ENCODE measurements at regions not wholly inside any gene's neighbourhood (a gene's known extent, or its start where the extent isn't known, plus 50 kb on each side); places are given as distances from the start of the nearest gene placed in this dataset.

DNA sequence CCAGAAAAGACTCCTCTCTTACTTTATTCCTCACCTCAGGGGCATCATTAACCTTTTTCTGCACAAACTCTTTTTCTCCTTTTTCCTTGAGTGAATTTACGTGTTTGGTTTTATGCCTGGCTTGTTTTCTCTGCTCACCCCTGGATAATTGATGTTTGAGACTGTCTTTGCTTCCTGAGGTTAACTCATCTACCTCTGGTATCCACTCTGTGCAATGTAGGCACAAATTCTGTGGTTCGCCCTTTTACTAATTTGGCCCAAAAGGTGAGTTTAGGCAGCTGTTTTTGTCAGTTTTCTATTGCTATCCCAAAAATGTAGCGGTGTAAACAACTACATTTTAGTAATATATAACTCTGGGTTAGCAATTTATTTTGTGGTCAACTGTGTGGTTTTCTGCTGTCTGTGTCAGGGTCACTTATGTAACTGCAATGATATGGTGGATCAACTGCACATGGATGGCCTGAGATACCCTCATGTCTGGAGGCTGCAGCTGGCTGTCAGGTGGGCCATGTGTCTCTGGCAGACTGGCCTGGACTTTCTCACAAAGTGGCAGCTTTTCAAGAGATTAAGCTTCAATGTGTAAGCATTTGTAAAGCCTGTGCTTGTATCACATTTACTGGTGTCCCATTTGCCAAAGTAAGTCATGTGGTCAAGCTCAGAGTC, 329.7 kb downstream of the FSIP2 start:
- Histone ChIP-seq H3K4me1 (no peaks in the 10 kb centered on the region), H3K9me3 (no peaks in the 10 kb centered on the region), H3K4me3 (no peak overlapping the region), H3K27ac (no peak overlapping the region), H3K27me3 (no peaks in the 10 kb centered on the region), H3K36me3 (replicated peaks in 1 of 2; ENCODE audit: insufficient read depth in 1 of 2, low read depth in 2 of 2) (no peaks in the 10 kb centered on the region)
- WGBS, 2 donors: 86% methylated on average over 3 of the region's 3 CpGs
- intact Hi-C loops (cut with DNase I): no loop called here
- ATAC-seq (no peak), DNase-seq (no peak)
- TF ChIP-seq POLR2A (IDR thresholded peaks at IDR 0.05): no peak
- TF ChIP-seq, protein P1, sequence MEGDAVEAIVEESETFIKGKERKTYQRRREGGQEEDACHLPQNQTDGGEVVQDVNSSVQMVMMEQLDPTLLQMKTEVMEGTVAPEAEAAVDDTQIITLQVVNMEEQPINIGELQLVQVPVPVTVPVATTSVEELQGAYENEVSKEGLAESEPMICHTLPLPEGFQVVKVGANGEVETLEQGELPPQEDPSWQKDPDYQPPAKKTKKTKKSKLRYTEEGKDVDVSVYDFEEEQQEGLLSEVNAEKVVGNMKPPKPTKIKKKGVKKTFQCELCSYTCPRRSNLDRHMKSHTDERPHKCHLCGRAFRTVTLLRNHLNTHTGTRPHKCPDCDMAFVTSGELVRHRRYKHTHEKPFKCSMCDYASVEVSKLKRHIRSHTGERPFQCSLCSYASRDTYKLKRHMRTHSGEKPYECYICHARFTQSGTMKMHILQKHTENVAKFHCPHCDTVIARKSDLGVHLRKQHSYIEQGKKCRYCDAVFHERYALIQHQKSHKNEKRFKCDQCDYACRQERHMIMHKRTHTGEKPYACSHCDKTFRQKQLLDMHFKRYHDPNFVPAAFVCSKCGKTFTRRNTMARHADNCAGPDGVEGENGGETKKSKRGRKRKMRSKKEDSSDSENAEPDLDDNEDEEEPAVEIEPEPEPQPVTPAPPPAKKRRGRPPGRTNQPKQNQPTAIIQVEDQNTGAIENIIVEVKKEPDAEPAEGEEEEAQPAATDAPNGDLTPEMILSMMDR (IDR thresholded peaks at IDR 0.05): no peak

GRCh38 chr2:186069676-186070075, 331.1 kb downstream of the FSIP2 start:
- ATAC-seq: no peak
- WGBS, 2 donors: 92 to 100% methylated on average over 2 of the region's 2 CpGs
- no peak for DNase-seq
- Histone ChIP-seq H3K9me3 (no peaks in the 10 kb centered on the region), H3K36me3 (replicated peaks in 1 of 2; ENCODE audit: insufficient read depth in 1 of 2, low read depth in 2 of 2) (no peaks in the 10 kb centered on the region), H3K27me3 (no peaks in the 10 kb centered on the region), H3K4me3 (no peak overlapping the region), H3K27ac (no peak overlapping the region), H3K4me1 (no peaks in the 10 kb centered on the region)
- TF ChIP-seq POLR2A (IDR thresholded peaks at IDR 0.05): no peak
- TF ChIP-seq, protein P1 (IDR thresholded peaks at IDR 0.05): no peak
- intact Hi-C loops (cut with DNase I): no loop called here

DNA sequence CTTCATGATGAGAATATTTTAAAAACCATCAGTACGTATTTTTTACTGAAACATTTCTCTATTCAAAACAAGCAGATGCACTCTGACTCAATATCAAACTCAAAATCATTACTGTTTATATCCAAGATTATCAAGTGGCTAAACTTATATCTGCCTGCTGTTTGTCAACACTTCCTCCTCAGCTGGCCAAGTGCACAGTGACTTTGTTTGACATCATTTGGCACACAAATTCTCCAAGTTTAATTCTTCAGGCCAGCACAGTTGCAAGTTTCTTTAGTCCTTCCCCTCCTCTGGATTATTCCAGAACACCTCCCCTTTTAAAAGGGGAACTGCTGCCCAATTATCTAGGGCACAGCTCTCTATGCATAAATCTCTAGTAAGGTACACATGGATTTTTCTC, 346.6 kb downstream of the FSIP2 start:
- Histone ChIP-seq H3K4me3 (no peak overlapping the region), H3K36me3 (replicated peaks in 1 of 2; ENCODE audit: insufficient read depth in 1 of 2, low read depth in 2 of 2) (no peaks in the 10 kb centered on the region), H3K9me3 (no peaks in the 10 kb centered on the region), H3K4me1 (no peaks in the 10 kb centered on the region), H3K27ac (no peak overlapping the region), H3K27me3 (no peaks in the 10 kb centered on the region)
- no peak for TF ChIP-seq POLR2A (IDR thresholded peaks at IDR 0.05)
- TF ChIP-seq, protein P1 (IDR thresholded peaks at IDR 0.05): no peak
- 75 to 82% methylated on average over 1 of the region's 1 CpG for WGBS, 2 donors
- intact Hi-C loops (cut with DNase I): no loop called here
- ATAC-seq (no peak), DNase-seq (no peak)

- ATAC-seq (no peak), DNase-seq (no peak)
- Histone ChIP-seq H3K9me3 (no peaks in the 10 kb centered on the region), H3K4me1 (no peaks in the 10 kb centered on the region), H3K36me3 (replicated peaks in 1 of 2; ENCODE audit: insufficient read depth in 1 of 2, low read depth in 2 of 2) (no peaks in the 10 kb centered on the region), H3K27ac (no peak overlapping the region), H3K27me3 (no peaks in the 10 kb centered on the region), H3K4me3 (no peak overlapping the region)
- TF ChIP-seq, protein P1 (IDR thresholded peaks at IDR 0.05): no peak
- TF ChIP-seq POLR2A (IDR thresholded peaks at IDR 0.05): no peak
- 52 to 67% methylated on average over 1 of the region's 1 CpG for WGBS, 2 donors
- intact Hi-C loops (cut with DNase I): no loop called here
Measured at GRCh38 chr2:186093174-186093573, 354.6 kb downstream of the FSIP2 start.

DNA sequence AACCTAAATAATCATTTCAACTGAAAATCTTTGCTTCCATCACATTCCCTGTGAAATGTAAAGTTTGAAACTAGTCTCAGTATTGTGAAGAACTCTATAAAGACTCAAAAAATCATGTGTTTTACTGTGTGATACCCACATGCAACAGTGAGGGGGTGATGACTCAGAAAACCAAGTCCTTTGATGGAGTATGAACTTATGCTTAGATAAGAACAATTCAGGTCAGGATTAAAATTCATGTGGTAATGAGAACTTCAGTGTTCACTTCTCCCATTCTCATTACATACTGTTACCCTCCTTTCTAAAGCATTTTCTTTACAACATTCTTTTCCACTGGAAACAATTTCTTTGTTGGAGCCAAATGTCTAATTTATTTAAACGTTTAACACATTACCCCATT, 360.2 kb downstream of the FSIP2 start:
- no peak for DNase-seq
- Histone ChIP-seq H3K27ac (no peak overlapping the region), H3K27me3 (no peaks in the 10 kb centered on the region), H3K36me3 (replicated peaks in 1 of 2; ENCODE audit: insufficient read depth in 1 of 2, low read depth in 2 of 2) (no peaks in the 10 kb centered on the region), H3K4me3 (no peak overlapping the region), H3K4me1 (peaks cover 7% of the 10 kb centered on the region), H3K9me3 (no peaks in the 10 kb centered on the region)
- intact Hi-C loops (cut with DNase I): no loop called here
- no peak for ATAC-seq
- no peak for TF ChIP-seq POLR2A (IDR thresholded peaks at IDR 0.05)
- TF ChIP-seq, protein P1 (IDR thresholded peaks at IDR 0.05): no peak
- 73 to 76% methylated on average over 1 of the region's 1 CpG for WGBS, 2 donors

Data from body of pancreas (tissue), 4 donors.